PC-3 (cell line): ENCODE measurements at regions not wholly inside any gene's neighbourhood (a gene's known extent, or its start where the extent isn't known, plus 50 kb on each side); places are given as distances from the start of the nearest gene placed in this dataset.

Experiments used
- ATAC-seq: fragments of 200-7000 bp; cut with Tn5 transposase; 2 replicates; pipeline ENCODE4 v1.9.1; 2020; ENCODE audit warnings: mild to moderate bottlenecking, moderate library complexity
- BruUV-seq: library from RNA; stranded (reverse); fragments of 400-500 nt; replicated peaks from 2 replicates; lab custom pipeline; 2021; lab: Mats Ljungman, UMichigan
- CTCF ChIA-PET: fragments of 300-600 bp; sonication (Branson Sonifier 250); formaldehyde crosslinking; loops from one replicate; lab custom pipeline; 2022; ENCODE audit warnings: antibody characterized with exemption; lab: Charles Lee
- POLR2A ChIA-PET: fragments of 300-600 bp; sonication (Branson Sonifier 250); formaldehyde crosslinking; loops from one replicate; lab custom pipeline; 2022; ENCODE audit warnings: antibody characterized with exemption; ENCODE audit not compliant: unreplicated experiment; lab: Charles Lee
- DNase-seq: peaks from one replicate; pipeline ENCODE4 v3.0.0-alpha.2; 2015
- H2AFZ ChIP-seq: fragments of 300-600 bp; sonication (generic); 2 replicates; pipeline ENCODE4 v1.6.0; 2016; ENCODE audit warnings: antibody characterized with exemption, low read length
- H3F3A ChIP-seq: fragments of 300-600 bp; sonication (generic); one replicate; pipeline ENCODE4 v1.6.0; 2017; ENCODE audit warnings: antibody characterized with exemption, low read length, control low read depth, mild to moderate bottlenecking; ENCODE audit not compliant: unreplicated experiment
- H3K27ac ChIP-seq: fragments of 300-600 bp; sonication (generic); 2 replicates; pipeline ENCODE4 v1.5.1; 2016; ENCODE audit warnings: mild to moderate bottlenecking, low read length
- H3K27me3 ChIP-seq: fragments of 300-600 bp; sonication (generic); 2 replicates; pipeline ENCODE4 v1.6.1; 2016; ENCODE audit warnings: low read length, mixed read lengths
- H3K36me3 ChIP-seq: fragments of 300-600 bp; sonication (generic); 2 replicates; pipeline ENCODE4 v1.6.1; 2016; ENCODE audit warnings: low read depth, mixed run types, low read length, mixed read lengths
- H3K4me1 ChIP-seq: fragments of 300-600 bp; sonication (generic); 2 replicates; pipeline ENCODE4 v1.5.1; 2016; ENCODE audit warnings: low read length; ENCODE audit not compliant: insufficient read depth
- H3K4me2 ChIP-seq: fragments of 300-600 bp; sonication (generic); 2 replicates; pipeline ENCODE4 v1.6.0; 2016; ENCODE audit warnings: low read length
- H3K4me3 ChIP-seq: fragments of 300-600 bp; sonication (generic); 2 replicates; pipeline ENCODE4 v1.5.1; 2016; ENCODE audit warnings: mild to moderate bottlenecking, low read length, mixed read lengths
- H3K79me2 ChIP-seq: fragments of 300-600 bp; sonication (generic); 2 replicates; pipeline ENCODE4 v1.6.1; 2017; ENCODE audit warnings: low read length, mixed read lengths
- H3K9ac ChIP-seq: fragments of 300-600 bp; sonication (generic); 2 replicates; pipeline ENCODE4 v1.6.0; 2016; ENCODE audit warnings: mild to moderate bottlenecking, low read length
- H3K9me2 ChIP-seq: fragments of 300-600 bp; sonication (generic); replicated peaks from 2 replicates; pipeline ENCODE4 v1.6.1; 2016; ENCODE audit warnings: mixed run types, low read length, mixed read lengths
- H3K9me3 ChIP-seq: fragments of 300-600 bp; sonication (generic); 2 replicates; pipeline ENCODE4 v1.6.1; 2016; ENCODE audit warnings: low read length, mixed read lengths
- H4K20me1 ChIP-seq: fragments of 300-600 bp; sonication (generic); 2 replicates; pipeline ENCODE4 v1.6.1; 2016; ENCODE audit warnings: low read length, mixed read lengths
- CTCF ChIP-seq: fragments of 300-600 bp; sonication (generic); conservative IDR thresholded peaks from 2 replicates; pipeline ENCODE4 v1.5.1; 2017; ENCODE audit warnings: antibody characterized with exemption, low read depth, mild to moderate bottlenecking, low read length
- EZH2 ChIP-seq: fragments of 300-600 bp; sonication (generic); IDR thresholded peaks from one replicate; pipeline ENCODE4 v1.6.1; 2017; ENCODE audit warnings: antibody characterized with exemption, mild to moderate bottlenecking, low read length; ENCODE audit not compliant: unreplicated experiment
- EZH2phosphoT487 ChIP-seq: fragments of 300-600 bp; sonication (generic); IDR thresholded peaks from 2 replicates; pipeline ENCODE4 v1.6.1; 2018; ENCODE audit warnings: mild to moderate bottlenecking, antibody characterized with exemption, low read length, borderline replicate concordance
- intact Hi-C: fragments of 100-400 bp; cut with micrococcal nuclease; formaldehyde crosslinking; loops from 2 replicates; pipeline ENCODE4 v1.9.0; 2023

- Histone ChIP-seq H3F3A (no peaks in the 10 kb centered on the region), H3K9me2 (no peaks in the 10 kb centered on the region), H3K4me2 (no peak overlapping the region), H3K9me3 (no peaks in the 10 kb centered on the region), H3K27me3 (no peaks in the 10 kb centered on the region), H3K27ac (no peak overlapping the region), H2AFZ (no peak overlapping the region), H3K4me3 (no peak overlapping the region), H4K20me1 (no peaks in the 10 kb centered on the region), H3K4me1 (no peaks in the 10 kb centered on the region), H3K9ac (no peak overlapping the region), H3K79me2 (no peaks in the 10 kb centered on the region), H3K36me3 (no peaks in the 10 kb centered on the region)
- intact Hi-C loops: no loop called here
- TF ChIP-seq EZH2 (no peak), EZH2phosphoT487 (no peak), CTCF (no peak)
- CTCF ChIA-PET: no interaction called here
- POLR2A ChIA-PET: no interaction called here
- ATAC-seq (no peak), DNase-seq (no peak)
- BruUV-seq: no TSS peak
Measured at GRCh38 chr5:66365981-66366380, 221.9 kb downstream of the SREK1 start.

DNA sequence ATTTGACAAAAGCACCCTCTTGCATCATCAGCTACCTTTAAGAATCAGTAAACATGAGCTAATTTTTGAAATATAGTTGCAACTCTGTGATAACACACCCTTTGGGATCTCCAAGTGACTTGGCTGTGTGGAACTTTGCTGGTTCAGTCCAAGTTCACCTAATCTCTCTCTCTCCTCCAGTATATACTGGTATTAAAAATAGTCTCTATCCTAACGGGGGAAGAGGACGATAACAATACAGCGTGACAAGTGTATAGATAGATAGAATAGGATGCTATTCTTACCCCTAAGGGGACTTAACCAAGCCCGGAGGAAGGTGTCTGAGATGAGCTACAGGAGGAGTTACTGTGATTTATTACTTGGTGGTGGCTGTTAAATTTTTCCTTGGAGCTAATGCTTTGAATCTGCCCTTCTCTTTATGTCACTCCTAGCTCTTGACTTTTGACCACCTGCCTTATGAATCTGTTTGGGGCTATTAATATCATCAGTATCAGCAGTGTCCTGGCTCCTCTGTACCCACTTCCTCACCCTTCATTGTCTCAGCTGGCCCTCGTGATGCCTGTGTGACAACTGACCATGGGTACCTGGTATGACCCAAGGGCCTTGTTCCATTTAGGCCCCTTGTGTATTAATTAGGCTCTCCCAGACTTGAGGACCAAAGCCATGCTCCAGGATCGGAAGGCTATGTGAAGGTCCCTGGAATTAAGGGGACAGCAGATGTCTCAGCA lies 223.9 kb downstream of the SREK1 start:
- H3K27me3 ChIP-seq: no peaks in the 10 kb centered on the region
- ATAC-seq (no peak), DNase-seq (no peak)
- ChIA-PET POLR2A (no interaction called here), CTCF (no interaction called here)
- TF ChIP-seq CTCF (no peak), EZH2phosphoT487 (no peak), EZH2 (no peak)
- no peaks in the 10 kb centered on the region for H3F3A ChIP-seq
- H3K4me2 ChIP-seq: no peak overlapping the region
- H3K9me2 ChIP-seq: no peaks in the 10 kb centered on the region
- no peak overlapping the region for H3K4me3 ChIP-seq
- no peaks in the 10 kb centered on the region for H3K36me3 ChIP-seq
- intact Hi-C loops: no loop called here
- H3K9ac ChIP-seq: no peak overlapping the region
- no TSS peak for BruUV-seq
- H3K4me1 ChIP-seq: no peaks in the 10 kb centered on the region
- H3K9me3 ChIP-seq: no peaks in the 10 kb centered on the region
- no peaks in the 10 kb centered on the region for H4K20me1 ChIP-seq
- no peak overlapping the region for H2AFZ ChIP-seq
- H3K79me2 ChIP-seq: no peaks in the 10 kb centered on the region
- no peak overlapping the region for H3K27ac ChIP-seq

- no peak overlapping the region for H3K4me2 ChIP-seq
- no peaks in the 10 kb centered on the region for H4K20me1 ChIP-seq
- H3K27ac ChIP-seq: no peak overlapping the region
- H3K9me2 ChIP-seq: no peaks in the 10 kb centered on the region
- no TSS peak for BruUV-seq
- H3K4me3 ChIP-seq: no peak overlapping the region
- POLR2A ChIA-PET: no interaction called here
- no peaks in the 10 kb centered on the region for H3K4me1 ChIP-seq
- H2AFZ ChIP-seq: no peak overlapping the region
- H3K79me2 ChIP-seq: no peaks in the 10 kb centered on the region
- ATAC-seq (no peak), DNase-seq (no peak)
- H3K9me3 ChIP-seq: no peaks in the 10 kb centered on the region
- no peaks in the 10 kb centered on the region for H3K36me3 ChIP-seq
- no peaks in the 10 kb centered on the region for H3K27me3 ChIP-seq
- intact Hi-C loops: no loop called here
- no peak for TF ChIP-seq CTCF
- TF ChIP-seq EZH2: no peak
- no peak for TF ChIP-seq EZH2phosphoT487
- CTCF ChIA-PET: no interaction called here
- no peak overlapping the region for H3K9ac ChIP-seq
- no peaks in the 10 kb centered on the region for H3F3A ChIP-seq
Measured at GRCh38 chr5:66368811-66369210, 224.7 kb downstream of the SREK1 start.
